ENCODE measurements at regions not wholly inside any gene's neighbourhood (a gene's known extent, or its start where the extent isn't known, plus 50 kb on each side); places are given as distances from the start of the nearest gene placed in this dataset.

DNA sequence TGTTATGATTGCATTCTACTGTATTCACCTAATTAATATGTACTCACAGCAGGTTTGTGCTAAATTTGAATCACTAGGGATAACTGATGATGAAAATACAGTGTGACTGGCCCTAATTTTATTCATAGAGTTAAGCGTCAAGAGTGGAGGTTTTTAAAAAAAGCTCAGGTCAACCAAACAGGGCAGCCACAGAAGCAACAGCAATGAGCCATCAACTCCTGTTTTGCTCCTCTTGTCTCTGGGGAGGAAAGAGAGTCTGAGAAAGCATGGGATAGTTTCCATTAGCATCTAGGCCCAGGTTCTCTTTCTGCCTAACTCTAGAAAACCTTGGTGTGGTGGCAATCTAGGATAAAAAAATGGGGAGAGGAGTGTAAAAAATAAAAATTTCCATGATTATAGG, 122.1 kb downstream of the OGFRL1 start:
- Histone ChIP-seq H4K20me1 (replicated peaks; ENCODE audit: control insufficient read depth, extremely low read depth, insufficient read depth, low read length) (no peaks in the 10 kb centered on the region), H3K9ac (replicated peaks; ENCODE audit: extremely low read depth, insufficient read depth, low read length) (no peak overlapping the region), H3K9me1 (replicated peaks; ENCODE audit: control insufficient read depth, extremely low read depth, insufficient read depth, low read length) (no peaks in the 10 kb centered on the region), H2AFZ (ENCODE audit: low read depth, low read length) (no peak overlapping the region), H3K36me3 (ENCODE audit: control insufficient read depth in 2 of 2, extremely low read depth in 1 of 2, insufficient read depth in 2 of 2, low read length in 2 of 2) (peaks cover 8 to 13% of the 10 kb centered on the region in 2 experiments), H3K27me3 (ENCODE audit: control insufficient read depth in 2 of 2, insufficient read depth in 2 of 2, low read length in 2 of 2) (no peaks in the 10 kb centered on the region), H3K27ac (ENCODE audit: insufficient read depth, low read depth, low read length) (no peak overlapping the region), H3K9me3 (replicated peaks; ENCODE audit: control insufficient read depth, insufficient read depth, low read length) (no peaks in the 10 kb centered on the region), H3K4me2 (ENCODE audit: insufficient read depth, low read length) (no peak overlapping the region), H3K4me3 (replicated peaks in 1 of 3; ENCODE audit: insufficient read depth in 1 of 3, low read depth in 1 of 3, low read length in 3 of 3) (no peak overlapping the region), H3K4me1 (ENCODE audit: control insufficient read depth, extremely low read depth, insufficient read depth, low read length) (peaks cover 66% of the 10 kb centered on the region), H3K79me2 (ENCODE audit: control insufficient read depth, insufficient read depth, low read length) (peaks cover 61% of the 10 kb centered on the region)
- ChIA-PET POLR2A (no interaction called here), CTCF (interaction anchor here (1.4 to 1.5 kb wide), 2 partner anchors 26 to 72 kb away, joined by 4 read pairs; no protein-coding TSS in a partner anchor)
- dilution Hi-C loops (cut with MboI; ENCODE audit: extremely low pct_ligation_motif_present, low sequenced_read_pairs) (no loop called here), intact Hi-C loops (cut with micrococcal nuclease) (no loop called here)
- no peak for TF ChIP-seq MYC (IDR thresholded peaks at IDR 0.05; ENCODE audit: low read depth, low read length)
- TF ChIP-seq, protein P1, sequence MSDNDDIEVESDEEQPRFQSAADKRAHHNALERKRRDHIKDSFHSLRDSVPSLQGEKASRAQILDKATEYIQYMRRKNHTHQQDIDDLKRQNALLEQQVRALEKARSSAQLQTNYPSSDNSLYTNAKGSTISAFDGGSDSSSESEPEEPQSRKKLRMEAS (IDR thresholded peaks at IDR 0.05; ENCODE audit: insufficient read depth, insufficient read length) = no peak
- no peak for TF ChIP-seq POLR2AphosphoS5 (IDR thresholded peaks at IDR 0.05; ENCODE audit: insufficient read depth, low read depth, low read length)
- no peak for TF ChIP-seq EZH2 (IDR thresholded peaks at IDR 0.05; ENCODE audit: borderline replicate concordance, low read depth, low read length, severe bottlenecking)
- no peak for TF ChIP-seq FOS (IDR thresholded peaks at IDR 0.05; ENCODE audit: borderline replicate concordance, insufficient read depth, low read length)
- TF ChIP-seq, protein P2, sequence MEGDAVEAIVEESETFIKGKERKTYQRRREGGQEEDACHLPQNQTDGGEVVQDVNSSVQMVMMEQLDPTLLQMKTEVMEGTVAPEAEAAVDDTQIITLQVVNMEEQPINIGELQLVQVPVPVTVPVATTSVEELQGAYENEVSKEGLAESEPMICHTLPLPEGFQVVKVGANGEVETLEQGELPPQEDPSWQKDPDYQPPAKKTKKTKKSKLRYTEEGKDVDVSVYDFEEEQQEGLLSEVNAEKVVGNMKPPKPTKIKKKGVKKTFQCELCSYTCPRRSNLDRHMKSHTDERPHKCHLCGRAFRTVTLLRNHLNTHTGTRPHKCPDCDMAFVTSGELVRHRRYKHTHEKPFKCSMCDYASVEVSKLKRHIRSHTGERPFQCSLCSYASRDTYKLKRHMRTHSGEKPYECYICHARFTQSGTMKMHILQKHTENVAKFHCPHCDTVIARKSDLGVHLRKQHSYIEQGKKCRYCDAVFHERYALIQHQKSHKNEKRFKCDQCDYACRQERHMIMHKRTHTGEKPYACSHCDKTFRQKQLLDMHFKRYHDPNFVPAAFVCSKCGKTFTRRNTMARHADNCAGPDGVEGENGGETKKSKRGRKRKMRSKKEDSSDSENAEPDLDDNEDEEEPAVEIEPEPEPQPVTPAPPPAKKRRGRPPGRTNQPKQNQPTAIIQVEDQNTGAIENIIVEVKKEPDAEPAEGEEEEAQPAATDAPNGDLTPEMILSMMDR (IDR thresholded peaks at IDR 0.05; ENCODE audit: extremely low read depth in 1 of 2, insufficient read depth in 1 of 2, low read depth in 1 of 2, low read length in 2 of 2) = no peak
- TF ChIP-seq GATA2 (IDR thresholded peaks at IDR 0.05; ENCODE audit: insufficient read depth, insufficient read length, low read depth, low read length) = no peak
- TF ChIP-seq JUN (IDR thresholded peaks at IDR 0.05; ENCODE audit: borderline replicate concordance, insufficient read depth, insufficient read length, low read depth) = no peak
- no peak for TF ChIP-seq POLR2A (IDR thresholded peaks at IDR 0.05; ENCODE audit: low read depth, low read length)
- DNase-seq (ENCODE audit: low read depth, low spot score) (no peak), FAIRE-seq (no peak)
- BruUV-seq (replicated peaks) = no TSS peak
